Activated CD4-positive, alpha-beta T cell treated with anti-CD3 and anti-CD28 coated beads, Interleukin-10, Interleukin-2, amounts not matched to agents 100 ng/mL and 50 ng/mL, durations not matched to agents 16 hours and 8 hours (primary cell): ENCODE measurements at regions not wholly inside any gene's neighbourhood (a gene's known extent, or its start where the extent isn't known, plus 50 kb on each side); places are given as distances from the start of the nearest gene placed in this dataset.
"Not testable (repeated sequence)": the region's sequence is repeated elsewhere in the genome, so short reads cannot be mapped to it uniquely, and the experiment has no call there.

Experiments used
- DNase-seq: peaks from one replicate; pipeline ENCODE4 v3.0.0-alpha.2; 2020

GRCh38 chr16:33712308-33712707 lies 252.9 kb downstream of the TP53TG3F start:
- not testable (repeated sequence) for DNase-seq

- not testable (repeated sequence) for DNase-seq
Observed at GRCh38 chr16:33712851-33713709, 253.7 kb downstream of the TP53TG3F start.

GRCh38 chr16:33713710-33714538 lies 254.5 kb downstream of the TP53TG3F start:
- DNase-seq = not testable (repeated sequence)

- DNase-seq = not testable (repeated sequence)
Observed at GRCh38 chr16:33731167-33731566, 271.8 kb downstream of the TP53TG3F start.

- not testable (repeated sequence) for DNase-seq
Observed at GRCh38 chr16:33734650-33735049, 275.2 kb downstream of the TP53TG3F start.

GRCh38 chr16:33766869-33767765 lies 307.7 kb downstream of the TP53TG3F start:
- not testable (repeated sequence) for DNase-seq

GRCh38 chr16:33768710-33769109 lies 309.3 kb downstream of the TP53TG3F start:
- not testable (repeated sequence) for DNase-seq

GRCh38 chr16:33769180-33769846 lies 309.9 kb downstream of the TP53TG3F start:
- not testable (repeated sequence) for DNase-seq

- DNase-seq = not testable (repeated sequence)
Observed at GRCh38 chr16:33770478-33770877, 311.1 kb downstream of the TP53TG3F start.

GRCh38 chr16:33771211-33771610 lies 311.8 kb downstream of the TP53TG3F start:
- DNase-seq = not testable (repeated sequence)

GRCh38 chr16:33773966-33774365 lies 314.6 kb downstream of the TP53TG3F start:
- not testable (repeated sequence) for DNase-seq

GRCh38 chr16:33774724-33775123 lies 315.3 kb downstream of the TP53TG3F start:
- DNase-seq = not testable (repeated sequence)

- not testable (repeated sequence) for DNase-seq
Observed at GRCh38 chr16:33816328-33816944, 357.0 kb downstream of the TP53TG3F start.

GRCh38 chr16:33824736-33825135 lies 365.3 kb downstream of the TP53TG3F start:
- DNase-seq = not testable (repeated sequence)

GRCh38 chr16:33827522-33827921 lies 368.1 kb downstream of the TP53TG3F start:
- DNase-seq = not testable (repeated sequence)

- not testable (repeated sequence) for DNase-seq
Observed at GRCh38 chr16:33839157-33839556, 379.7 kb downstream of the TP53TG3F start.

- DNase-seq = peak; percentile 32
Observed at GRCh38 chr16:33844533-33844932, 385.1 kb downstream of the TP53TG3F start.
